ENCODE measurements at regions not wholly inside any gene's neighbourhood (a gene's known extent, or its start where the extent isn't known, plus 50 kb on each side); places are given as distances from the start of the nearest gene placed in this dataset.
"Not testable (repeated sequence)": the region's sequence is repeated elsewhere in the genome, so short reads cannot be mapped to it uniquely, and the experiment has no call there.

DNA sequence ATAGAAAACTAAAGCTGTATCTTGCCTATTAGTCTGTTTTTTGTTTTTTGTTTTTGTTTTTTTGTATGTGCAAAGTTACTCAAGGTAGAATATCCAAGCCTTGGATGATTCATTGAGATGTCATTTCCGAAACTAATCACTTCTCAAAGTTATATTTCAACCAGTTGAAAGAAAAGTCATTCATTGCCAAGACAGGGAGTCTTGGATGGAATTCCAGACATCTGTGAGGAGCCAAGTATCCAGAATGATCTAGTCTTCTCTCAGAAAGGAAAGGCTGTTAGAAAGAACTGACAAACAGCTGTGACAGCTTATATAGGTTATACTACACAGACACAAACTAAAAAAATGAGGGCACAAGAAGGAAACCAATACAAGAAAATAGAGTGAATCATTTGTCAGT is 141.1 kb upstream of the NDST3 start:
- no peak overlapping the region for H3K27ac Mint-ChIP-seq

GRCh38 chr4:117898496-117898895 is 135.8 kb upstream of the NDST3 start:
- no peak for DNase-seq (ENCODE audit: low spot score)
- no peak for ATAC-seq
- Mint-ChIP-seq H3K4me1 (ENCODE audit: low read depth in 2 of 2) (no peaks in the 10 kb centered on the region), H3K4me3 (no peak overlapping the region), H3K27me3 (no peaks in the 10 kb centered on the region), H3K9me3 (peaks cover 8% of the 10 kb centered on the region), H3K27ac (no peak overlapping the region), H3K36me3 (peaks cover 5% of the 10 kb centered on the region)

More for the DNA sequence above, 141.1 kb upstream of the NDST3 start:
- Mint-ChIP-seq H3K9me3 (peaks cover 5% of the 10 kb centered on the region), H3K36me3 (peaks cover 5% of the 10 kb centered on the region), H3K4me3 (no peak overlapping the region), H3K27me3 (no peaks in the 10 kb centered on the region), H3K4me1 (ENCODE audit: low read depth in 2 of 2) (no peaks in the 10 kb centered on the region)
- no peak for DNase-seq (ENCODE audit: low spot score)
- ATAC-seq: no peak

GRCh38 chr4:117900832-117901231 is 133.5 kb upstream of the NDST3 start:
- Mint-ChIP-seq H3K36me3 (peaks cover 5% of the 10 kb centered on the region), H3K4me3 (no peak overlapping the region), H3K27me3 (no peaks in the 10 kb centered on the region), H3K9me3 (peaks cover 15% of the 10 kb centered on the region), H3K4me1 (ENCODE audit: low read depth in 2 of 2) (no peaks in the 10 kb centered on the region), H3K27ac (no peak overlapping the region)
- no peak for ATAC-seq
- no peak for DNase-seq (ENCODE audit: low spot score)

GRCh38 chr4:117907646-117908045 is 126.6 kb upstream of the NDST3 start:
- Mint-ChIP-seq H3K4me1 (ENCODE audit: low read depth in 2 of 2) (no peaks in the 10 kb centered on the region), H3K36me3 (no peaks in the 10 kb centered on the region), H3K27me3 (no peaks in the 10 kb centered on the region), H3K27ac (no peak overlapping the region), H3K9me3 (peaks cover 19% of the 10 kb centered on the region), H3K4me3 (no peak overlapping the region)
- no peak for ATAC-seq
- DNase-seq (ENCODE audit: low spot score): no peak

- no peaks in the 10 kb centered on the region for H3K27me3 Mint-ChIP-seq
- H3K4me1 Mint-ChIP-seq (ENCODE audit: low read depth in 2 of 2): no peaks in the 10 kb centered on the region
- H3K36me3 Mint-ChIP-seq: no peaks in the 10 kb centered on the region
- no peak overlapping the region for H3K27ac Mint-ChIP-seq
- ATAC-seq: no peak
- no peak overlapping the region for H3K4me3 Mint-ChIP-seq
- peaks cover 22% of the 10 kb centered on the region for H3K9me3 Mint-ChIP-seq
- DNase-seq (ENCODE audit: low spot score): no peak
Measured at GRCh38 chr4:117908306-117909207, 125.7 kb upstream of the NDST3 start.

- no peaks in the 10 kb centered on the region for H3K27me3 Mint-ChIP-seq
- no peak overlapping the region for H3K27ac Mint-ChIP-seq
- ATAC-seq (no peak), DNase-seq (ENCODE audit: low spot score) (no peak)
- H3K9me3 Mint-ChIP-seq: peaks cover 13% of the 10 kb centered on the region
- H3K4me3 Mint-ChIP-seq: no peak overlapping the region
- no peaks in the 10 kb centered on the region for H3K36me3 Mint-ChIP-seq
- H3K4me1 Mint-ChIP-seq (ENCODE audit: low read depth in 2 of 2): no peaks in the 10 kb centered on the region
Measured at GRCh38 chr4:117916728-117917127, 117.6 kb upstream of the NDST3 start.

DNA sequence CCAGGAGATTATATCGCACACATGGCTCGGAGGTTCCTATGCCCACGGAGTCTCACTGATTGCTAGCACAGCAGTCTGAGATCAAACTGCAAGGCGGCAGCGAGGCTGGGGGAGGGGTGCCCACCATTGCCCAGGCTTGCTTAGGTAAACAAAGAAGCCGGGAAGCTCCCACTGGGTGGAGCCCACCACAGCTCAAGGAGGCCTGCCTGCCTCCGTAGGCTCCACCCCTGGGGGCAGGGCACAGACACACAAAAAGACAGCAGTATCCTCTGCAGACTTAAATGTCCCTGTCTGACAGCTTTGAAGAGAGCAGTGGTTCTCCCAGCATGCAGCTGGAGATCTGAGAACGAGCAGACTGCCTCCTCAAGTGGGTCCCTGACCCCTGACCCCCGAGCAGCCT is 112.0 kb upstream of the NDST3 start:
- not testable (repeated sequence) for ATAC-seq; H3K4me3 Mint-ChIP-seq; H3K27ac Mint-ChIP-seq; H3K27me3 Mint-ChIP-seq; H3K9me3 Mint-ChIP-seq; DNase-seq (ENCODE audit: low spot score); H3K4me1 Mint-ChIP-seq (ENCODE audit: low read depth in 2 of 2); H3K36me3 Mint-ChIP-seq

GRCh38 chr4:117927823-117928222 is 106.5 kb upstream of the NDST3 start:
- H3K27me3 Mint-ChIP-seq; H3K4me3 Mint-ChIP-seq; H3K9me3 Mint-ChIP-seq; H3K4me1 Mint-ChIP-seq (ENCODE audit: low read depth in 2 of 2); H3K36me3 Mint-ChIP-seq; ATAC-seq; DNase-seq (ENCODE audit: low spot score); H3K27ac Mint-ChIP-seq: not testable (repeated sequence)

GRCh38 chr4:117941611-117942010 is 92.7 kb upstream of the NDST3 start:
- no peaks in the 10 kb centered on the region for H3K27me3 Mint-ChIP-seq
- H3K36me3 Mint-ChIP-seq: peaks cover 7% of the 10 kb centered on the region
- H3K27ac Mint-ChIP-seq: no peak overlapping the region
- no peak for DNase-seq (ENCODE audit: low spot score)
- H3K4me1 Mint-ChIP-seq (ENCODE audit: low read depth in 2 of 2): no peaks in the 10 kb centered on the region
- ATAC-seq: no peak
- no peak overlapping the region for H3K4me3 Mint-ChIP-seq
- peaks cover 19% of the 10 kb centered on the region for H3K9me3 Mint-ChIP-seq

DNA sequence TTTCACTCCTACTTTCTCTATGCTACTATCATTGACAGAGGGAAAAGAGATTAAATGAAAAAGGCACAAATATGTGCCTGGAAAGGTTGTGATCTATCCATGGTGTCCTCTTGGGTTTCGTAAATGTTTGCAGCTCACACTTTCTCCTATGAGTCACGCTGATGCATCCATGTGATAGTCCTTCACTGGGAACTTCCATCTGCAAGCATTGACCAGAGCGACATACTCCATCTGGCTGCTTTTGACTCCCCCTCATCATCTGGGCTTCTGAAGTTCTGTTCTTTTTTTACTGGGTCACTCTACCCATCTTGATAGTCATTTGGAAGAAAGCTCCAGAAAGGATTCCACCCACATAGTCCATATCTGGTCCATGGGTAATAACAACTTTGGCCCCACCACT is 84.7 kb upstream of the NDST3 start:
- Mint-ChIP-seq H3K27ac (no peak overlapping the region), H3K27me3 (no peaks in the 10 kb centered on the region), H3K36me3 (peaks cover 10% of the 10 kb centered on the region), H3K4me1 (ENCODE audit: low read depth in 2 of 2) (no peaks in the 10 kb centered on the region), H3K9me3 (peaks cover 9% of the 10 kb centered on the region), H3K4me3 (no peak overlapping the region)
- DNase-seq (ENCODE audit: low spot score) (no peak), ATAC-seq (no peak)

DNA sequence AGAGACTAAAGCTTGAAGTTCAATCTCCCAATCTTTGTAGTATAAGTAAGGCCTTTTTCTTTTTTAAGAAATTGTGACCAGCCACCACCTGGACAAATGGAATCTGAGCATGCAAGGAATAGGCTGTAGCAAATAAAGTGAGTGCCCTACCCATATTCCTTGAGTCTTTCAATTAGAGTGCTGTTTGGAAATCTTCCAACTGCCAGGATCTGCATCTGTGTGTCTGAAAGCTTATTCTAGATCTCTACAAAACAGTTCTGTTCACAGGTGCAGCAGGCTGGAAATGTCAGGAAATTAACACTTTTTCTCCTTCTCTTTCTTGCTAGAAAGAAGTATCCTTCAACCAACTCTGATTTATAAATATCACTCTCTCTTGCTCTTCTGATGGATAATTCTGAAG is 76.7 kb upstream of the NDST3 start:
- no peak overlapping the region for H3K4me3 Mint-ChIP-seq
- ATAC-seq (no peak), DNase-seq (ENCODE audit: low spot score) (no peak)
- H3K27me3 Mint-ChIP-seq: no peaks in the 10 kb centered on the region
- no peaks in the 10 kb centered on the region for H3K4me1 Mint-ChIP-seq (ENCODE audit: low read depth in 2 of 2)
- no peak overlapping the region for H3K27ac Mint-ChIP-seq
- H3K9me3 Mint-ChIP-seq: peaks cover 6% of the 10 kb centered on the region
- peaks cover 9% of the 10 kb centered on the region for H3K36me3 Mint-ChIP-seq

- no peaks in the 10 kb centered on the region for H3K27me3 Mint-ChIP-seq
- peaks cover 8% of the 10 kb centered on the region for H3K9me3 Mint-ChIP-seq
- H3K36me3 Mint-ChIP-seq: peaks cover 5% of the 10 kb centered on the region
- ATAC-seq: no peak
- H3K27ac Mint-ChIP-seq: no peak overlapping the region
- DNase-seq (ENCODE audit: low spot score): no peak
- H3K4me1 Mint-ChIP-seq (ENCODE audit: low read depth in 2 of 2): no peaks in the 10 kb centered on the region
- no peak overlapping the region for H3K4me3 Mint-ChIP-seq
Measured at GRCh38 chr4:117965622-117966021, 68.7 kb upstream of the NDST3 start.

DNA sequence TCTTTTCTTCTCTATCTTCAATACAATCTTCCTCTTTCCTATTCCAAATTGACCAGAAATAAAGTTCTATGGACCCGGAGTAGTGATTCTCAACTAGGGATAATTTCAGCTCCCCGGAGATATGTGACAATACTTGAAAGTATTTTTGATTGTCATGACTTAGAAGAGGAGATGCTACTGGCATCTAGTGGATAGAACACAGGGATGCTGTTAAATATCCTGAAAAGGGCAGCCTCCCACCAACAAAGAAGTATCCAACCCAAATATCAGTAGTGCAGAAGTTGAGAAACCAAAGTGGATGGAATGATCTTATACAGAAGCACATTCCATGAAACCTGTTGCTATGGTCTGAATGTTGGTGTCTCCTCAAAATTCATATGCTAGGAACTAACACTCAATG is 65.7 kb upstream of the NDST3 start:
- no peak overlapping the region for H3K27ac Mint-ChIP-seq
- no peaks in the 10 kb centered on the region for H3K27me3 Mint-ChIP-seq
- H3K4me3 Mint-ChIP-seq: no peak overlapping the region
- no peak for DNase-seq (ENCODE audit: low spot score)
- H3K9me3 Mint-ChIP-seq: peaks cover 11% of the 10 kb centered on the region
- H3K4me1 Mint-ChIP-seq (ENCODE audit: low read depth in 2 of 2): no peaks in the 10 kb centered on the region
- H3K36me3 Mint-ChIP-seq: no peaks in the 10 kb centered on the region
- ATAC-seq: no peak

DNA sequence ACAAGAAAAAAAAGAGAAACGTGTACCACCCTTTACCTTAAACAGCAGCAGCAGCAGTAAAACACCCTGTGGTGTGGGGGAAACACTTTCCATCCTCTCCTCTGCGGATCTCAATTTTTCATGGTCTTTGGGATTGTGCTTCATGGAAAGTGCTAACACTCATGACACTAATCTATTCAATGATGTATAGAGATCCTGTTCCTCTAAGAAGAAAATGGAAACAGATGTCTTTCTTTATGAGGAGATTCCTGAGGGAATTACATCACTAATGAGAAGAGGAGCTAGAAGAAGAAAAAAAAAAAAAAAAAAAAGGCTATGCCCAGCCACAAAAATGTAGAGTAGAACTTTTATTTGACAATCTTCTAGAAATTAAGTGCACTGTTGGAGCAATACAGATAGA is 62.9 kb upstream of the NDST3 start:
- H3K4me3 Mint-ChIP-seq: no peak overlapping the region
- no peaks in the 10 kb centered on the region for H3K27me3 Mint-ChIP-seq
- no peak overlapping the region for H3K27ac Mint-ChIP-seq
- no peaks in the 10 kb centered on the region for H3K4me1 Mint-ChIP-seq (ENCODE audit: low read depth in 2 of 2)
- no peak for ATAC-seq
- DNase-seq (ENCODE audit: low spot score): no peak
- H3K36me3 Mint-ChIP-seq: no peaks in the 10 kb centered on the region
- peaks cover 8% of the 10 kb centered on the region for H3K9me3 Mint-ChIP-seq

All from natural killer cell treated with Interleukin-12 subunit alpha and Interleukin-12 subunit beta and Interleukin-15 and Interleukin-18, amount 100 ng/mL, for 72 hours (primary cell).